COLO829 (cell line): ENCODE measurements at regions not wholly inside any gene's neighbourhood (a gene's known extent, or its start where the extent isn't known, plus 50 kb on each side); places are given as distances from the start of the nearest gene placed in this dataset.

Experiments
- DNase-seq: peaks from one replicate; pipeline ENCODE4 v3.0.0; 2012; ENCODE audit warnings: low spot score

DNA sequence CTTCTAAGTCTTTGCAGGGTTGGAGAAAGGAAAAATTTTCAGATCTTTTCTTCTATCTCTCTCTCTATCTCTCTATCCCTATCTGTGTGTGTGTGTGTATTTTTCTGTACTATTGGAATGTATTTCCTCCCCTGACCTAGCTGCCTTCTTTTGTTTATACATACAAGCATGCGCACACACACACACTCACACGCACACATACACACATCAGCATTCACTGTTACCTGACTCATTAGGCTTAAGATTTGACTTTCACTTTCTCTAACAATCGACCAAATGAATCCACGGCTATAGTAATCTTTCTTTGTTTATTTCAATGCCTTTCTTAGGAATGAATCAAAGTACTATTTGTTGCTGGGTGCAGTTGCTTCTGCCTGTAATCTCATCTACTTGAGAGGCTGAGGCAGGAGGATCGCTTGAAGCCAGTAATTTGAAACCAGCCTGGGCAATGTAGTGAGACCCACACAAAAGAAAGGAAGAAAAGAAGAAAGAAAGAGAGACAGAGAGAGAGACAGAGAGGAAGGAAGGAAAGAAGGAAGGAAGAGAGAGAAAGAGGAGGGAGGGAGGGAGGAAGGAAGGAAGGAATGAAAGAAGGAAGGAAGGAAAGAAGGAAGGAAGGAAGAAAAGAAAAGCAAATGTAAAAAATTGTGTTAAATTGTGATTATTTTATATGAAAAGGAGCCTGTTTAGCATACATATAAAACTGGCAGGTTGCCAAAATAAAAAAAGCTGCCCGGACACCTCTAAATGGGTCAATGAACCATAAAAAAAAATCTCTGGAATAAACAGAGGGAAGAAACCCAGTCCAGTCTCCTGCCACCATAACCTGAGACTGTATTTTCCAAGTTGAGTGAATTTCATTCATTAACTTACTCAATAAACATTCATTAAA is 206.8 kb downstream of the ZNF326 start:
- DNase-seq = no peak

DNA sequence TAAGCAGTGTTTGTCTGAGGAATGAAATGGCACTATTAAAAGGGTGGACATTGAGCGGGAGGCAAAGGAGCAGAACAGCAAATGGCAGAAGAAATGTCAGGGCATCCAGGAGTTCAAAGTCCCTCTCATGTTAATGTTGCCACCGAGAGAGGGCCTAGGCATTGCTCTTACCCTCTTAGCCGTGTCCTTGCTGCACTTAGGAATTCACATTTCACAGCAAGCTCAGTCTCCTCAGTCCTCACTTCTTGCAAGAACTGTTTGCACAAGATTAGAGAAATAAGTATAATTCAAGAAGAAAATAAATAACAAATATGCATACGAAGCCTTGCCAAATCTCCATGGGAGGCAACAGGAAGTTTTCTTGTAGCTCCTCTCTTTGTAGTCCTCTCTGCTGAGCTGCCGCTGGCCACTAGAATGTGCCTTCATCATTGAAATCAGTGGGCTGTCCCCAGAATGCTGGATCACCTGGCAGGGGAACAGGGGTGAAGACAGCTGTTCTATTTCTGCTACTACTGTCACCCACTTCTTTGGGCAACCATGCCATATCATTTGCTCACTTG is 205.8 kb downstream of the ZNF326 start:
- DNase-seq = no peak

DNA sequence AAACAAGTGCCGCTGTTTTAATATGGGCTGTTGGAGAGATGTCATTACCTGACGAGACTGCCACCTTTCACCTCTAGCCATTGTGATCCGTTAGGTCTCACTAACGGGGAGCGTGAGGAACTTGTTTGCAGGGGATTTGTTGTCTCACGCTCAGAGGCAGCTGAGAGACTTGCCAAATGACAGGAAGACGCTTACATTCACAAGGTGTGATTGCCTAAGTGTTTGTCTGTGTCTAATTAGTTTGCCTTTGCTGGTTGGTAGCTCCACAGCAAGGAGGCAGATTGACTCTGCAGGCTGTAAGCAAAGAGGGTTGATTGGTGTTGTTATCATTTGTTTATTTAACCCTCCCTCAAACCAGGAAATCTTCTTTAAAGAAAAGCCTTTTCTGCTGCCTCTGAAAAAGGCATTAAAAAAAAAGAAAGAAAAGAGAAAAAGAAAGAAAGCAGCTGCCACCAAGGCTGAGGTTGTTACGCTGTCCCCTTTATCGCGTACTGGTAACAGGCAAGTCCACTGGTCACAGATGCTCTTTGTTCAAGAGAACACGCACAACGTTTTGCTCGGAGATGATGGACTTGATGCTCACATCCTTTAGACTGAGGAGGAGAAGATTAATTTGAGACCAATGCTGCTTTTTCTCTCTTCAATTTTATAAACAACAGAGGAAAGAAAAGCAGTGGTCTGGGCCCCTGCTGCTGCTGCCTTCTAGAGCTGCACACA is 203.9 kb downstream of the ZNF326 start:
- no peak for DNase-seq

DNA sequence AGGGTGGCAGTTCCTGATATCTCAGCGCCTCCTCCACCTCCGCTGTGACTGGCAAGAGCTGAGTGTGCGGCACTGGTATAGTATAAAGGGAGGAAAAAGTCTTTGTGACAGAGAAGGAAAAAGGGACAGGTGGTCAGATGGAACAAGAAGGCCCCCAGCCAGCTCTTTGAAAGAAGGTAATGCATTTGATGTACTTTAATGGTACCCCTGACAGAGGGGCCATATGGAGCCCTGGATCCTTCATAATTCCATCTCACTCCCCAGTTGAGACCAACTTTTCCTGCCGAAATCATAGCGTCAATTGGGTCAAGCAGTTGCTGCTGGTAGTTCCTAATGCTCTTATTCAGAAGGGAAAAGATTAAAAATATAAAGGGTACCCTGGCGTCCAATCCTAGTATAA is 198.2 kb downstream of the ZNF326 start:
- no peak for DNase-seq

DNA sequence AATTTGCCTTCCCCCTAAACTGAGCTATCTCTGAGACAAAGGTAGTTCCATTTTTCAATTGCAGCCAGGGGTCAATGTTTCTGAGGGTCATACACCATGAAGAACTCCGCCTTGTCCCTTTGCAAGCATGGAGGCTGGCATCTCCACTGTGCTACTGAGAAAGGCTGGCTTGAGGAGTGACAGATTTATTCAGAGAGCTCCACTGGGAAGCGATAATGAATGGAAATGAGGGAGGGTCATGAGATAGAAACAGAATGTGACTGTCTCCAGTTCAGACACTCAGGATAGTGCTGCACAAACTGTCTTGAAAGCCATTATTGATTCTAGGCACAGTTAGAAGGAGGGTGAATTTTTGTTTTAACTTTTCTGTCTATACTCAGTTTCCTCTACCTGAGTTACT is 197.5 kb downstream of the ZNF326 start:
- DNase-seq = no peak

DNA sequence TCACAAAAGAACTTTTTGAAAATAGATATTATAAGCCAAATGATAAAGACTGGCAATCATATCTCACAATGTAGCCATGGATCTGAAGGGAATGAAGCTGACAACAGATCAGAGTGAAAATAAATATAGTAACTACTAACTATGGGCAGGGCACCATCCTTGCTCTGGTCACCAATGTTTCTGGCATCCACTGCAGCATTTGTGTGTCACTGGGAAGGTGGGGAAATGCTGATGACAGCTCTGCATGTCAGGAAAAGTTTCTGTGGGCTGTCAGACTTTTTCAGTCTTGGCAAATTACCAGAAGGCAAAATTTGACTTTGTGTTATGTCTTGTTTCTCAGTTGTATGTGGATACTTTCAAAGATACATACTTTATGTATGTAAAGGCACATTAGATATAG is 195.6 kb downstream of the ZNF326 start:
- no peak for DNase-seq

DNA sequence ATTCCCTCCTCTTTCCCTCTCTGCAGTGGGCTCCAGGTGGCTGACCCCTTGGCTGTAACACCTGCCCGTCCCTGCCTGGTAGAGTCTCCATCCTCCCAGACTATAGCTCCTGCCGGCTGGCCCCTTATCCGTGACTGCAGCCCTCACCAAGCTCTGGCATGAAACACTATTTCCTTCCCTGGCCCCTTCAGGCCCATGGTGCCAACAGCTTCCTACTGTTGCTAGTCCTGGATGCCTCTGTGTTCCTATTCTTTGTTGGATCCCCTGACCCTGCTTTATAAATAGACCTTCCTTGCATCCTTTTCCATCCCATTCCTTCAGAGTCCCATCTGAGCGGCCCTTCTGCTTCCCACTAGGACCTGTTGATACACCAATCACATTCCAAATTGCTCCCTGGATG is 195.0 kb downstream of the ZNF326 start:
- DNase-seq = no peak

DNA sequence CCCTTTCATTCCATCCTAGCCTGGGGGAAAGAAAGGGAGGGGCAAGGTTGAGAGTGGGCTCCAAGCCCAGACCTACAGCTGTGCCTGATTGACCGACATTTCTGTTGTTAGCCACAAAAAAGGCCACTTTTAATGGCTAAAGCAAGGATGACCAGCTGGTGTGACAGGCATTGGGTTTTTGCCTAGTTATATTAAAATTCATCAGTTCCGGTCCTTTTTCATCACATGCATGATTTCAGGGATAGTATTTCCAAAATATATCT is 192.3 kb downstream of the ZNF326 start:
- DNase-seq = no peak

DNA sequence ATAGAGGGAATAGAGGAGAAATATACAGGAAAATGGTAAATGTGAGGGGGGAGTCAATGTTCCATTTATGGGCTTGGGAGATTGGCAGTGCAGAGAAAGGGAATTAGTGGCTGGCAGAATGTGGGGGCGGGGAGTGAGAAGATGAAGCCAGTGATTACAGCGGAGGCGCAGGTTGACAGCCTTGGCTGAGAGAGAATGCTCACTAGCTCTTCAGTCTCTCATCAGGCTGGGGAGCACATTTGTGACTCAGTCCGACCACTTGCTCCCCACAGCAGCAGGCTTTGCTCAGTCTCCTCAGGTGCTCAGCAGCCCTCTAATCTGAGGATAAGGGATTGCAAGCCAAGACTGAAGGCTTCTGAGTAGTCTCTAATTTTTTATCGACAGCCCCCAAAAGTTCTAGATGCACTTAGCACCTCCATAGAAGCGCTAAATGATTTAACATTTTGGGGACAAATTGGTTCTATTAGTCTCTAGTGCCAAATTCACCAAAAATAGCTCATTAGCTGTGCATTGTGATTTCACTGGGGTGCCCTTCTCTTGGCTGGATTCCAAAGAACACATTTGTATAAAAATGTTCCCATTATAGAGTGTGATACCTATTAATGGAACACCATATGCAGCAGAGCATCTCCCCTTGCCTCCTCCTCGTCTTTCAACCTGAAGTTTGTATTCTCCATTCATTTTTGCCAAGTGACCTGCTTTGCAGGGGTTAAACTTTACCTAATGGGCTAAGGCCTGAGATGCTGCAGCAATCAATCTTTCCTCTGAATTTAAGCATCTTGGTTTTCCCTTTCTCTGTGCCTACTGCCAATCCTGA is 191.8 kb downstream of the ZNF326 start:
- DNase-seq = no peak

DNA sequence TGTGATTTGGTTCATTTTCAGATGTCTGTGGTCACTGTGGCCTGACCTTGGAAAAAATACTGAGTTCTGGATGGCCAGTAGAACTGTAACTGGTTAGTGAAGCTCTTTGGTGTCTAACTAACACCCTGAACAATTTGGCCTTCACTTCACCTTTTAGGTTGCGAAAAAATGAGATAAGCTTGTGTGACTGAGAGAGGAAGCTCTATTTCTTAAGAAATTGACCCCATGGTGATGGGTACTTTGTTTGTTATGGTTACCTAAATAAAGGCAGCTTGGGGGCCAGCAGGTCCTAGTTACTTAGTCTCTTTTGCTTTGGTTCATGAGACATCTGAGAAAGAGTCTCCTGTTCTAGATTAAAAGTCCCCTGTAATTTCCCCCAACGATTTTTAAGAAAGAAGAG is 181.6 kb downstream of the ZNF326 start:
- DNase-seq = no peak

DNA sequence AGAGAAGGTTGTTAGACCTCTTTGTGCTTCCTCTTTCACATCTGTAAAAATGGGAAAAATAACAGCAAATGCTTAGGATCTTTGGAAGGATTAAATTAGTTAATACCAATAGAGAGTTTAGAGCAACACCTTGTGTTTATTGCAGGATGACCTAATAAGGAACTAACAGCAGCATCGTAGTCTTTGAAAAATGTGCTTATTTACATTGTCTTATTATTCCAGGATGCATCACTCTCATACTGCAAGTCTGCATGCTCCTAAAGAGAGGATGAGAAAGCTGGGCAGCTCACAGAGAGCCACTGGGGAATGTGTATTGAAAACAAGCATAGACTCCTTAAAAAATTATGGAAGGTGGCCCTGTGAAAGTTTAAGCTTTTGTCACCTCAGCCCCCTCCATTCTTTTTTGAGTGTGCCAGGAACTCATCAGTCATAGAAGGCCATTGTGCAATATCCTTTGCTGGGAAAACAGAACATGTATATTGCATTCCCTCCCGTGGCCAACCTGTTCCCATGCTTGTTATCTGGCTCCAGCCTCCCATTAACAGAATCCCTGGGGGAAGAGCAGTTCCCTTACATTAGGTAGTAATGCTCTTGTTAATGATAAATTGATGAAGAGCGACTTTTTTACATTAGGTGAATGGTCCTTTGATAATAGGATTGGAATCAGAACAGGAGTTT is 180.7 kb downstream of the ZNF326 start:
- no peak for DNase-seq

DNA sequence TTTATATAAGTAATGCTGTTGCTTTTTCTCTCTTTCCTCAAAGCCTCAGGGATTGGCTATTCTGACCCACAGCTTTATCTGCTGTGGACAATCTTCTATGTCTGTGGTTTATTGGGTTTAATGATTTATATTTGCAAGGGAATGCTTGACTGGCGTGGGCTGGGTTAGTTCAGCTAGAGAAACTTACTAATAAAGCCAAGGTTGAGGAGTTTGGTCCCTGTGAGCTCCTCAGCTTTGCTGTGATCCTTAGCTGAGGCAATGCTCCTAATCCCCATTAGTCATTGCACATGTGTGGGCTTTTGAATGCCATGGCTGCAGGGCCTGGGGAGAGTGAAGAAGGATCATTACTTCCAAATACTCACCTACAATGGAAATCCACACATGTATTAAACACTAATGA is 179.3 kb downstream of the ZNF326 start:
- no peak for DNase-seq

DNA sequence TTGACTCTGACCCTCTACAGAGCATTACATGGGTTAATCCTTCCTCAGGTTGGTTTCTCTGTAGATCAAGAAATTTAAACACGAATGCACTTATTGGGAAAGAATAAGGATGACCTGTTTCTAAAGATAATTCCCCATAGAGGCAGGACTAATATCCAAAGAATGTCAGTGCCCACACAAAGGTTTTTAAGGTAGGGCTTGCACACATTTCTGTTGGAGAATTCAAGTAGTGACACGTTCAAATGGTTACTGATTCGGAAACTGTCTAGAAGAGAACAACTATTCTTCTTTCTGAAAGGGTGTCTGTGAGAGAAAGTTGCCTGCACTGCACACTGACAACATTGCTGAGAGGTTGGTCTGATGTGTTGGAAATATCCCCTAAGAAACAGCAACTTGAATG is 167.3 kb downstream of the ZNF326 start:
- DNase-seq = no peak

DNA sequence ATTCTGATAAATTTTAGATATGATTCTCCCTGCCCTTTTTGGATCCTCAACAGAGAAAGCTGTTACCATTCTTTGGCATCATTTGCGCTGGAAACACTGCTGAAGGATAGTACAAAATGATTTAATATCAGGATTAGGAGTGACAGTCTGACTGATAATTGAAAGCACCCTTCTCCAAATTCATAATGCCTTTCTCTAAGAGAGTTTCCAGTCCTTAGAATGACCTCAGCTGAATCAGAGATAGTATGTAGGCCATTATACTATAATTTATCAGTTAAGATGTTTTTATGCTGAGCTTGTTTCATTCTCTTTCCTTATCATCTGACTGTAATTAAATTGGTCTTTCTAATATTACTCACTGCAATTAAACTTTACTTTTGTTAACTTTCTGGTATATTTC is 166.7 kb downstream of the ZNF326 start:
- DNase-seq = no peak

DNA sequence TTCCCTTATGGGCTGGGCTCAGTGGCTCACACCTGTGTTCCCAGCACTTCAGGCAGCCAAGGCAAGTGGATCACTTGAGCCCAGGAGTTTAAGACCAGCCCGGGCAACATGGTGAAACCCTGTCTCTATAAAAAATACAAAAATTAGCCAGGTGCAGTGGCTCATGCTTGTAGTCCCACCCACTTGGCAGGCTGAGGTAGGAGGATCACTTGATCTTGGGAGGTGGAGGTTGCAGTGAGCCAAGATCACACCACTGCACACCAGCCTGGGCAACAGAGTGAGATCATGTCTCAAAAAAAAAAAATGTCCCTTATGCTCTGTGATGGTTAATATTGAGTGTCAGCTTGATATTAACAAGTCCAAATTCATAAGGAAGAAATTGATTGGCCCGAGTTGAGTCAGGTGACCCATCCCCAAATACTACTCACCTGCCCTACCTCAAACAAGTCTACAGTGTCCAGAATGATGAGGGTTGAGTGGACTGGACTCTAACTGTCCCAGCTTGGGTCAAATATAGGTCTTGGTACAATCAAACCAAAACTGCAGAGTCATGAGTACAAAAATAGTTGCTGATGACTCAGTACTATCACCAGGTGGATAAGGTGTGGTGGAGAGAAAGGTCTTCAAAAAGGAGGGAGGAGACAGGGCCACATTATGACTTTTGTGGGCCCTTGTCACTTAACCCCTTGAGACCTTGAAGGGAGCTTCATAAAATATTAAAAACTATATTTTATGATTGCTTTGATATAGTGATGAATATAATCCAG is 161.0 kb downstream of the ZNF326 start:
- no peak for DNase-seq

DNA sequence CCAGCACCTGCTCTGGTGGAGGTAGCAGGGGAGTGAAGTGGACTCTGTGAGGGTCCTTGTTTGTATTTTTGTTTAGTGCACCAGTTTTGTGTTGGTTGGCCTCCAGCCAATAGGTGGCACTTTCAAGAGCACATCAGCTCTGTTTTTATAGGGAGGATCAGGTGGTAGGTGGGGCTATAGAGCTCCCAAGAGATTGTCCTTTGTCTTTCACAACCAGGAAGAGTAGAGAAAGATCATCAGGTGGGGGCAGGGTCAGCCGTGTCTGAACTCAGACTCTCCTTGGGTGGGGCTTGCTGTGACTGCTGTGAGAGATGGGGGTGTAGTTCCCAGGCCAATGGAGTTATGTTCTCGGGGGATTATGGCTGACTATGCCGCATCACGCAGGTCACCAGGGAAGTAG is 159.8 kb downstream of the ZNF326 start:
- no peak for DNase-seq

DNA sequence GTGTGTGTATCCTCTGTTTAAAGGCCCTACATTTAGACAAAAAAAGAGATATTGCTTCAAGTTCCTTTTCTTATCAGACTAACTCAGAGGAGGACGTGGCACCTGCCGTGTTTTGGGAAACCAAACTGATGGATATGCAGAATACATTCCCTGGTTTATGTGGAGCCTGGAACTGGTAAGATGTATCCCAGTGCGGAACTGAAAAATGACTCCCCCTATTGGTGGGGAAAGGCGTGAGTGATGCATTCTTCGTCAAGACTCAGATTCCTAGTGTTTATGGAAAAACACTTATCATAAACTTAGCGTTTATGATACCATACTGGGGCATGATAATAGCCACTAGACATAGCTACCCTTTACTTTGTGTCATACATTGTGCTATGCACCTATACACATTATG is 154.2 kb downstream of the ZNF326 start:
- no peak for DNase-seq

DNA sequence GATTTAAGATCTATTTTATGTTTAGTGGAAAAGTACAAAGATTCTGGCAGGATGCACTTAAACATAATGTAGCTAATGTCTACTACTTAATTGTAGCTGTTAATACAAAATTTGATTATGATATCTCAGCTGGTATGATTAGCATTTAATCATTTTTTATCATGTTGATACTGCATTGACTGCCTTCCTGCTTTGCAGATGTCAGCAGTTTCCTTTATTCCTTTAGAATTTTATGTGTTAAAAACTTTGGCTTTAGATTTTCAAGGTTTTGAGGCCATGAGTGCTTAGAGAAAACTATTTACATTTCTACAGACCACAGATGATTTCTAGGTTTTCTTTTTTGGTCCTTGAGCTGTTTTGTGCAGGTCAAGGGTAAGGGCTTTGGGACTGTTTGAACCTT is 152.2 kb downstream of the ZNF326 start:
- no peak for DNase-seq

DNA sequence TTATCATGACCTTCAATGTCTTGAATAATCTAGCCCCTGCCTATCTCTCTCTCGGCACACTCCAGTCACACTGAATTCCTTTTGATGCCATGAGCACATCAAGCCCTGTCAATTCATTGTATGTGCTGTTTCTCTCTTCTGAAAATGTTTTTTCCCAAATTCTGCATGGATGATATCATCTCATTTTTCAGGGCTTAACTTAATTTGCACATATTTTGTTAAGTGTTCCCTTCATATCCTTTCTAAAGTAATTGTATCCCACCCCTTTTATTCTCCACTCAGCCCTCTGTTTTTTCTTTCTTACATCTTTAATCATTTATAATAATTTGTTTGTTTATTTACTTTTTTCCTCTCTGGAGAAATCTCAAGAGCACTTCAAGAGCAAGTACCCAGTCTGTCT is 149.9 kb downstream of the ZNF326 start:
- DNase-seq = no peak

DNA sequence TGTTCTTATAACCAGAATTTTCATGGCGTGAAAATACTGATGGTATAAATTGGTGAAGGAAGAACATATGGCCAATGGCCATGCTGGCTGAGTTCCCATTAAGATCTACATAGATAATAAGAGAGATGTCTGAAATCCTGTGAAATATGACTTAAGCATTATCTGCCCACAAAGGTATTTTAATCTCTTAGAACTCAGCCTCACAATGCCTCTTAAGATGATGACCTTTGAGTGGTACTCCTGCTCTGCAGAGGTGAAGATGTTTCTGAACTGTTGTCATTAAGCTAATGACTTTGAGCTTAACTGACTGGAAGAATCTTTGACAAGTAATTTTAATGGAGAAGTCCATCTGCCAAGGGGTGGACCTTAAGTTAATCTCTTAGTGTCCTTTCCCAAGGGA is 148.7 kb downstream of the ZNF326 start:
- DNase-seq = no peak

DNA sequence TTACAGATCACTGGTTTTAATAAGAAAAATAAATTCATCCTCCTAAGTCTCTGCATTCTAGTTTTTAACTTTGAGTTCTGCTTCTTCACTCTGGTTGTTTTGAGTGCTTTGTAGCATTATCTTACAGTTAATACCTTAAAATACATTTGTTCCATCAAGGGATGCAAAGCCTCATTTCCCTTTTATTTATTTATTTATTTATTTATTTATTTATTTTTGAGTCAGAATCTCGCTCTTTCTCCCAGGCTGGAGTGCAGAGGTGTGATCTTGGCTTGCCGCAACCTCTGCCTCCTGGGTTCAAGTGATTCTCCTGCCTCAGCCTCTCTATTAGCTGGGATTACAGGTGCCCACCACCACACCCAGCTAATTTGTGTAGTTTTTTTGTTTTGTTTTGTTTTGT is 147.8 kb downstream of the ZNF326 start:
- no peak for DNase-seq
